ENCODE measurements at regions not wholly inside any gene's neighbourhood (a gene's known extent, or its start where the extent isn't known, plus 50 kb on each side); places are given as distances from the start of the nearest gene placed in this dataset.

DNA sequence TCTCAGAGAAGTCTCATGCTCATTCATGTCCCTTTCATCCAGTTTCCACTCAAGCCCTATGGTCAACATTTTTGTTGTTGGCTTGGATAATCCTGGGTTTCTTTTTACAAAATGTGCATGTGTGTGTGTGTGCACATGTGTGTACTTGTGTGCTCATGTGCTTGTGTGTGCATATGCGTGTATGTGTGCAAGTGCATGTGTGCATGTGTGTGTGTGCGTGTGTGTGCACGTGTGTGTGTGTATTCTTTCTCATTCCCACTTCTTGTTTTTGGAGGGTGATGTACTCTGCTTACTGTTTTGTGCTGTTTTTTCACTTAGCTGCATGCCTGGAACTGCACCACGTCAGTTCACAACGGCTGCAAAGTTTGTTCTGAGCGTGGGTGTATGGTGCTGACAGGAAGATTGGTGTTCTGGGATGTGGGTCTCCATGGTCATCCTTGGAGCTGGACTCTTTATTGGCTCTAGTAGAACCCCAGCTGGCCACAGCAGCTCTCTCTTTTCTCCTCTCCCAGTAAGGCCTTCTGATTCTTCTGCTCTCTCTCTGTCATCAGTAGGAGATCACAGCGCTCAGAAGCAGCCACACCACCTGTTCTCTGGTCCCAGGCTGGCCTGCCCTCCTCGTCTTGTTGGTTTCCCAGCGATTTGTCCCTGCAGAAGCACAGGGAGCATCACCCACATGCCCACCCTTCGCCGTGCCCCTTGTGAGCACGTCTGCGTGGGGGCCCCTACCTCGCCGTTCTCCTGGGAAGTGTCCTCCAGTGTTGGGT is 60.8 kb downstream of the SOX1 start:
- Histone ChIP-seq H3K4ac (replicated peaks; ENCODE audit: insufficient read length, low read depth, low read length) (no peak overlapping the region), H2BK15ac (ENCODE audit: low read length) (no peak overlapping the region), H3K4me2 (ENCODE audit: insufficient read depth in 1 of 2, low read depth in 2 of 2, low read length in 2 of 2) (no peak overlapping the region), H3K9ac (replicated peaks in 1 of 4; ENCODE audit: extremely low read depth in 1 of 4, low read depth in 3 of 4, low read length in 3 of 4) (no peak overlapping the region), H3K79me1 (ENCODE audit: low read depth, low read length) (no peaks in the 10 kb centered on the region), H3K27ac (ENCODE audit: low read depth, low read length) (no peak overlapping the region), H3K23ac (ENCODE audit: insufficient read length) (no peak overlapping the region), H2BK120ac (replicated peaks; ENCODE audit: low read depth, low read length) (no peak overlapping the region), H3K36me3 (ENCODE audit: control insufficient read depth in 2 of 4, insufficient read depth in 4 of 4, low read length in 3 of 4) (no peaks in the 10 kb centered on the region), H3K79me2 (ENCODE audit: control insufficient read depth in 1 of 2, insufficient read depth in 2 of 2, low read length in 2 of 2) (no peaks in the 10 kb centered on the region), H2AK5ac (ENCODE audit: low read depth, low read length) (no peak overlapping the region), H3K27me3 (replicated peaks in 1 of 4; ENCODE audit: control insufficient read depth in 3 of 4, extremely low read depth in 1 of 4, insufficient read depth in 3 of 4, low read length in 3 of 4) (peaks cover 0 to 5% (median 2%) of the 10 kb centered on the region in 4 experiments; a peak in 1 of 7 replicates), H3K4me3 (ENCODE audit: extremely low read depth in 1 of 4, insufficient read depth in 2 of 4, low read depth in 3 of 4, low read length in 4 of 4) (no peak overlapping the region), H2AFZ (ENCODE audit: low read length) (no peak overlapping the region), H3K9me3 (ENCODE audit: insufficient read depth in 2 of 2, low read depth in 1 of 2, low read length in 1 of 2) (no peaks in the 10 kb centered on the region), H2BK5ac (ENCODE audit: low read depth, low read length) (no peak overlapping the region), H4K5ac (ENCODE audit: insufficient read length, low read depth, low read length) (no peak overlapping the region), H2BK12ac (ENCODE audit: low read depth, low read length) (no peak overlapping the region), H3K14ac (ENCODE audit: insufficient read length) (no peak overlapping the region), H4K20me1 (replicated peaks in 1 of 2; ENCODE audit: control insufficient read depth in 1 of 2, insufficient read depth in 2 of 2, low read length in 2 of 2) (no peaks in the 10 kb centered on the region), H2BK20ac (ENCODE audit: low read length) (no peak overlapping the region), H4K8ac (ENCODE audit: extremely low read depth, insufficient read depth, low read length) (no peak overlapping the region), H3K18ac (ENCODE audit: extremely low read depth, low read length) (no peak overlapping the region), H3K4me1 (replicated peaks in 1 of 4; ENCODE audit: control insufficient read depth in 3 of 4, insufficient read depth in 4 of 4, low read length in 3 of 4) (peaks cover 0 to 2% (median 1%) of the 10 kb centered on the region in 4 experiments; a peak in 2 of 7 replicates), H3K56ac (replicated peaks; ENCODE audit: insufficient read length, low read depth, low read length) (no peak overlapping the region), H3K23me2 (ENCODE audit: low read depth, low read length) (no peaks in the 10 kb centered on the region), H4K91ac (replicated peaks; ENCODE audit: insufficient read length, low read length) (no peak overlapping the region)
- POLR2A ChIA-PET (ENCODE audit: partially characterized antibody): no interaction called here
- 89% methylated on average over 15 of the region's 15 CpGs; no CpG with 5 or more reads in 1 of the 2 experiments for WGBS, 2 experiments (ENCODE audit: extremely low coverage in 1 of 2, insufficient coverage in 1 of 2, insufficient read length in 1 of 2, insufficient replicate concordance in 2 of 2, low coverage in 1 of 2, low lambda C conversion rate in 2 of 2, missing lambda C conversion rate in 1 of 2)
- DNase-seq (ENCODE audit: low read depth in 1 of 2, low spot score in 2 of 2): no peak
- FAIRE-seq: no peak
- CTCF ChIA-PET (ENCODE audit: partially characterized antibody): interaction anchor here (0.9 kb wide), 1 partner anchor 19 kb away, joined by 3 read pairs; no protein-coding TSS in a partner anchor
